ENCODE measurements at regions not wholly inside any gene's neighbourhood (a gene's known extent, or its start where the extent isn't known, plus 50 kb on each side); places are given as distances from the start of the nearest gene placed in this dataset.

DNA sequence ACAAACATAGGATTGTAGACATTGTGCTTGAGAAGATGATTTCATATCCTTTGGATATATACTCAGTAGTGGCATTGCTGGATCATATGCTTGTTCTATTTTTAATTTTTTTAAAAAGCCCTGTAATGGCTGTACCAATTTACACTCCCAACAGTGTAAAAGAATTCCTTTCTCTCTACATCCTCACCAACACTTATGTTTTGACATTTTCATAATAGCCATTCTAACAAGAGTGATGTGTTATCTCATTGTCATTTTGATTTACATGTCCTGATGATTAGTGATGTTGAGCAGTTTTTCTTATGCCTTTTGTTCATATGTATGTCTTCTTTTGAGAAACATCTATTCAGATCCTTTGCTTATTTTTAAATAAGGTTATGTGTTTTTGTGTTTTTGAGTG is 1039.2 kb upstream of the GOT2 start:
- no peak for TF ChIP-seq CTCF (IDR thresholded peaks at IDR 0.05)
- Mint-ChIP-seq H3K9me3 (peaks cover 2% of the 10 kb centered on the region), H3K27ac (no peak overlapping the region), H3K36me3 (ENCODE audit: low read depth) (no peaks in the 10 kb centered on the region), H3K27me3 (no peaks in the 10 kb centered on the region), H3K4me3 (no peak overlapping the region), H3K4me1 (no peaks in the 10 kb centered on the region)
- ATAC-seq (ENCODE audit: low read depth) (no peak), DNase-seq (no peak)
- intact Hi-C loops (cut with micrococcal nuclease), result no loop called here
- POLR2A ChIA-PET, result no interaction called here
- CTCF ChIA-PET, result no interaction called here

GRCh38 chr16:59759296-59759695 is 1025.2 kb upstream of the GOT2 start:
- H3K4me3 Mint-ChIP-seq, result no peak overlapping the region
- H3K27ac Mint-ChIP-seq, result no peak overlapping the region
- intact Hi-C loops (cut with micrococcal nuclease), result no loop called here
- no peaks in the 10 kb centered on the region for H3K36me3 Mint-ChIP-seq (ENCODE audit: low read depth)
- no peak for DNase-seq
- no peaks in the 10 kb centered on the region for H3K27me3 Mint-ChIP-seq
- ChIA-PET CTCF (no interaction called here), POLR2A (no interaction called here)
- TF ChIP-seq CTCF (IDR thresholded peaks at IDR 0.05), result no peak
- H3K9me3 Mint-ChIP-seq, result peaks cover 19% of the 10 kb centered on the region
- H3K4me1 Mint-ChIP-seq, result no peaks in the 10 kb centered on the region
- no peak for ATAC-seq (ENCODE audit: low read depth)

DNA sequence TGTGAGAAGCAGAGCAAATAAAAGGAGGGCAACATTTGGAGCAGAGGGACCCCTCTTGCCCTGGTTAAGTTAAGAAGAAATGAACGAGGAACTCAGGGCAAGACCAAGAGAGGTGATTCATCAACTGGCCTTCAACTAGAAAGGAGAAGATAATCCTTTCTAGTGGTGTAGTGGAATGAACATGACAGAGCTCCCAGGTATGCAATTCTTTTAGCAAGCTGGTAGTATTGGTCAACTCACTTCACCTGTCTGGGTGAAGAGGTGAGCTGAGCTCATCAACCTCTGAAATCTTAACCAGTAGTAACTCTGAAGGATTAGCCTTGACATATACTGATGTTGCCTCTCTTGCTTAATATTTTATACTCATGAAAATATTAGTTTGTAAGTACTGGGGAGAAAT is 1024.7 kb upstream of the GOT2 start:
- ATAC-seq (ENCODE audit: low read depth) (no peak), DNase-seq (no peak)
- no peak overlapping the region for H3K27ac Mint-ChIP-seq
- peaks cover 19% of the 10 kb centered on the region for H3K9me3 Mint-ChIP-seq
- ChIA-PET CTCF (no interaction called here), POLR2A (no interaction called here)
- H3K4me1 Mint-ChIP-seq, result no peaks in the 10 kb centered on the region
- no peak overlapping the region for H3K4me3 Mint-ChIP-seq
- intact Hi-C loops (cut with micrococcal nuclease), result no loop called here
- TF ChIP-seq CTCF (IDR thresholded peaks at IDR 0.05), result no peak
- no peaks in the 10 kb centered on the region for H3K36me3 Mint-ChIP-seq (ENCODE audit: low read depth)
- H3K27me3 Mint-ChIP-seq, result no peaks in the 10 kb centered on the region

DNA sequence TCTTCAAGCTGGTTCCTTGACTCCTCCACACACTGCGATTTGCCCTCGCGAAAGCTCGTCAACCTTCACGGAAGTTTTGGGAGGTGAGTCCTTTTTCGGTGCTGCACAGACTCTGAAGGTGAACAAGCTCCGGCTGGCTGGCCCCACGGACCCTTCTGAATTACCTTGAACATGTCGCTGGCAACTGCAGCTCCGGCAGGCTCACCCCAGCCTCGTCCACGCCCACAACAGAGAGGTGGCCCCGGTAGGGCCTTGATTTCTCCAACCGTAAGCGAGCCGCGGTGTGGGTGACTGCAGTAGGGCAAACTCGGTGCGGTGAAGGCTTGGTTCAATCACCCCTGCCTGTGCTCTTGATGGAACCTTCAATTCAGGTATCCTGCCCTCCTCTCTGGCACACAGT is 1020.7 kb upstream of the GOT2 start:
- POLR2A ChIA-PET, result no interaction called here
- CTCF ChIA-PET, result no interaction called here
- H3K27ac Mint-ChIP-seq, result no peak overlapping the region
- no peak overlapping the region for H3K4me3 Mint-ChIP-seq
- no peak for DNase-seq
- peaks cover 14% of the 10 kb centered on the region for H3K9me3 Mint-ChIP-seq
- no peaks in the 10 kb centered on the region for H3K36me3 Mint-ChIP-seq (ENCODE audit: low read depth)
- intact Hi-C loops (cut with micrococcal nuclease), result no loop called here
- no peaks in the 10 kb centered on the region for H3K4me1 Mint-ChIP-seq
- no peak for ATAC-seq (ENCODE audit: low read depth)
- TF ChIP-seq CTCF (IDR thresholded peaks at IDR 0.05), result no peak
- H3K27me3 Mint-ChIP-seq, result no peaks in the 10 kb centered on the region

- H3K36me3 Mint-ChIP-seq (ENCODE audit: low read depth), result no peaks in the 10 kb centered on the region
- no peaks in the 10 kb centered on the region for H3K4me1 Mint-ChIP-seq
- POLR2A ChIA-PET, result no interaction called here
Observed at GRCh38 chr16:59749662-59750336, 1015.7 kb upstream of the GOT2 start.

More at GRCh38 chr16:59749662-59750336, 1015.7 kb upstream of the GOT2 start:
- DNase-seq, result no peak
- Mint-ChIP-seq H3K9me3 (peaks cover 3% of the 10 kb centered on the region), H3K27me3 (no peaks in the 10 kb centered on the region), H3K4me3 (no peak overlapping the region), H3K27ac (no peak overlapping the region)
- TF ChIP-seq CTCF (IDR thresholded peaks at IDR 0.05), result no peak
- CTCF ChIA-PET, result no interaction called here
- no peak for ATAC-seq (ENCODE audit: low read depth)
- intact Hi-C loops (cut with micrococcal nuclease), result no loop called here
